Fibroblast of skin of scalp (primary cell): ENCODE measurements at regions not wholly inside any gene's neighbourhood (a gene's known extent, or its start where the extent isn't known, plus 50 kb on each side); places are given as distances from the start of the nearest gene placed in this dataset.
"Not testable (repeated sequence)": the region's sequence is repeated elsewhere in the genome, so short reads cannot be mapped to it uniquely, and the experiment has no call there.

Source experiments
- DNase-seq: peaks from one replicate; pipeline ENCODE4 v3.0.0-alpha.2; 2013

- DNase-seq, result no peak
Measured at GRCh38 chr5:53733853-53734252, 173.4 kb downstream of the NDUFS4 start.

GRCh38 chr5:53738105-53738504, 177.7 kb downstream of the NDUFS4 start:
- no peak for DNase-seq

- no peak for DNase-seq
Measured at GRCh38 chr5:53739111-53739510, 178.7 kb downstream of the NDUFS4 start.

GRCh38 chr5:53749621-53750020, 189.2 kb downstream of the NDUFS4 start:
- peak; percentile 50 for DNase-seq

- not testable (repeated sequence) for DNase-seq
Measured at GRCh38 chr5:53752282-53752681, 191.8 kb downstream of the NDUFS4 start.

GRCh38 chr5:53766673-53767072, 206.2 kb downstream of the NDUFS4 start:
- no peak for DNase-seq

- no peak for DNase-seq
Measured at GRCh38 chr5:53777864-53778618, 217.6 kb downstream of the NDUFS4 start.

GRCh38 chr5:53779541-53779981, 219.1 kb downstream of the NDUFS4 start:
- peak; percentile 65 for DNase-seq

- DNase-seq, result no peak
Measured at GRCh38 chr5:53782620-53783019, 222.2 kb downstream of the NDUFS4 start.

- no peak for DNase-seq
Measured at GRCh38 chr5:53783624-53784228, 223.3 kb downstream of the NDUFS4 start.

- DNase-seq, result no peak
Measured at GRCh38 chr5:53784596-53784995, 224.2 kb downstream of the NDUFS4 start.

- DNase-seq, result no peak
Measured at GRCh38 chr5:53785924-53786323, 225.5 kb downstream of the NDUFS4 start.

GRCh38 chr5:53790026-53790425, 229.6 kb downstream of the NDUFS4 start:
- no peak for DNase-seq

GRCh38 chr5:53792338-53792737, 231.9 kb downstream of the NDUFS4 start:
- DNase-seq, result no peak

- not testable (repeated sequence) for DNase-seq
Measured at GRCh38 chr5:53799644-53800043, 239.2 kb downstream of the NDUFS4 start.

GRCh38 chr5:53808392-53808791, 248.0 kb downstream of the NDUFS4 start:
- not testable (repeated sequence) for DNase-seq

GRCh38 chr5:53814819-53815218, 254.4 kb downstream of the NDUFS4 start:
- no peak for DNase-seq

- DNase-seq, result no peak
Measured at GRCh38 chr5:53815471-53815870, 255.0 kb downstream of the NDUFS4 start.

GRCh38 chr5:53817183-53817582, 256.7 kb downstream of the NDUFS4 start:
- no peak for DNase-seq

- DNase-seq, result no peak
Measured at GRCh38 chr5:53819482-53819881, 259.0 kb downstream of the NDUFS4 start.

- DNase-seq, result no peak
Measured at GRCh38 chr5:53820119-53820801, 259.8 kb downstream of the NDUFS4 start.

GRCh38 chr5:53820802-53821171, 260.3 kb downstream of the NDUFS4 start:
- no peak for DNase-seq

- no peak for DNase-seq
Measured at GRCh38 chr5:53825016-53825415, 264.6 kb downstream of the NDUFS4 start.

GRCh38 chr5:53825926-53826325, 265.5 kb downstream of the NDUFS4 start:
- DNase-seq, result no peak
